CD4-positive, alpha-beta T cell treated with Interleukin-10 for 1 hour (primary cell): ENCODE measurements at regions not wholly inside any gene's neighbourhood (a gene's known extent, or its start where the extent isn't known, plus 50 kb on each side); places are given as distances from the start of the nearest gene placed in this dataset.

Experiments
- DNase-seq: peaks from one replicate; pipeline ENCODE4 v3.0.0-alpha.2; 2020

GRCh38 chr11:115556984-115557383 is 52.8 kb upstream of the CADM1 start:
- no peak for DNase-seq

GRCh38 chr11:115555336-115556090 is 51.3 kb upstream of the CADM1 start:
- DNase-seq = no peak
